C4-2B (cell line): ENCODE measurements at regions not wholly inside any gene's neighbourhood (a gene's known extent, or its start where the extent isn't known, plus 50 kb on each side); places are given as distances from the start of the nearest gene placed in this dataset.

Experiments used
- ZFX ChIP-seq: fragments of 450-650 bp; IDR thresholded peaks from 2 replicates; pipeline ENCODE4 v1.6.1; 2017
- TF ChIP-seq, protein P1 (sequence below): fragments of 450-650 bp; conservative IDR thresholded peaks from 2 replicates; pipeline ENCODE4 v1.5.1; 2017; ENCODE audit warnings: mild to moderate bottlenecking

DNA sequence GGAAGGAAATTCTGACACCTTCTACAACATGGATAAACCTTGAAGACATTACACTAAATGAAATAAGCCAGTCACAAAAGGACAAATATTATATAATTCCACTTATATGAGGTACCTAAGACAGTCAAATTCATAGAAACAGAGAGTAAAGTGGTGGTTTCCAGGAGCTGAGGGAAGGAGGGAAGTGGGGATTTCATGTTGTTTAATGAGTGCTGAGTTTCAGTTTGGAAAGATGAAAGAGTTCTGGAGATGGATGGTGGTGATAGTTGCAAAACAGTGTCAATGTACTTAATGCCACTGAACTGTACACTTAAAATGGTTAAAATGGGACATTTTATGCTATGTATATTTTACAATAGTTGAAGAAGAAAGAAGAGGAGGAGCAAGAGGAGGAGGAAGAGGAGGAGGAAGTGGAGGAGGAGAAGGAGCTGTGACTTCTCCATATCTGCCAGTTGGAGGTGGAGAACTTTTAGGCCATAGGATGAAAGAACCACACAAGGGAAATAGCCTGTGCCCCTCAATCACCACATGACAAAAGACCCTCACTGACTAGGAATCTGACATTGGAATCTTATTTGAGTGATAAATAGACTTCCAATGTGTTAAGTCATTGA lies 55.3 kb upstream of the LGALSL start:
- TF ChIP-seq, protein P1, sequence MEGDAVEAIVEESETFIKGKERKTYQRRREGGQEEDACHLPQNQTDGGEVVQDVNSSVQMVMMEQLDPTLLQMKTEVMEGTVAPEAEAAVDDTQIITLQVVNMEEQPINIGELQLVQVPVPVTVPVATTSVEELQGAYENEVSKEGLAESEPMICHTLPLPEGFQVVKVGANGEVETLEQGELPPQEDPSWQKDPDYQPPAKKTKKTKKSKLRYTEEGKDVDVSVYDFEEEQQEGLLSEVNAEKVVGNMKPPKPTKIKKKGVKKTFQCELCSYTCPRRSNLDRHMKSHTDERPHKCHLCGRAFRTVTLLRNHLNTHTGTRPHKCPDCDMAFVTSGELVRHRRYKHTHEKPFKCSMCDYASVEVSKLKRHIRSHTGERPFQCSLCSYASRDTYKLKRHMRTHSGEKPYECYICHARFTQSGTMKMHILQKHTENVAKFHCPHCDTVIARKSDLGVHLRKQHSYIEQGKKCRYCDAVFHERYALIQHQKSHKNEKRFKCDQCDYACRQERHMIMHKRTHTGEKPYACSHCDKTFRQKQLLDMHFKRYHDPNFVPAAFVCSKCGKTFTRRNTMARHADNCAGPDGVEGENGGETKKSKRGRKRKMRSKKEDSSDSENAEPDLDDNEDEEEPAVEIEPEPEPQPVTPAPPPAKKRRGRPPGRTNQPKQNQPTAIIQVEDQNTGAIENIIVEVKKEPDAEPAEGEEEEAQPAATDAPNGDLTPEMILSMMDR, result no peak
- TF ChIP-seq ZFX, result no peak
